Nephron (organoid): ENCODE measurements at regions not wholly inside any gene's neighbourhood (a gene's known extent, or its start where the extent isn't known, plus 50 kb on each side); places are given as distances from the start of the nearest gene placed in this dataset.
"Not testable (repeated sequence)": the region's sequence is repeated elsewhere in the genome, so short reads cannot be mapped to it uniquely, and the experiment has no call there.

ENCODE experiments used
- H3K27ac Mint-ChIP-seq, 3 experiments: 2 replicates each; pipeline ENCODE4 v1.8.0; 2020; ENCODE audit warnings: mixed read lengths in 3 of 3, mild to moderate bottlenecking in 2 of 3, moderate library complexity in 1 of 3
- H3K27me3 Mint-ChIP-seq: 2 replicates; pipeline ENCODE4 v1.8.0; 2021; ENCODE audit warnings: low read depth, mild to moderate bottlenecking, moderate library complexity, mixed read lengths
- H3K36me3 Mint-ChIP-seq: 2 replicates; pipeline ENCODE4 v1.8.0; 2020; ENCODE audit warnings: low read depth, mixed read lengths
- H3K4me1 Mint-ChIP-seq: 2 replicates; pipeline ENCODE4 v1.8.0; 2020; ENCODE audit warnings: mixed read lengths
- H3K4me3 Mint-ChIP-seq, 3 experiments: 2 replicates each; pipeline ENCODE4 v1.8.0; 2020; ENCODE audit warnings: mild to moderate bottlenecking in 3 of 3, mixed read lengths in 3 of 3, moderate library complexity in 2 of 3
- H3K9me3 Mint-ChIP-seq: 2 replicates; pipeline ENCODE4 v1.8.0; 2020; ENCODE audit warnings: mixed read lengths
- TF ChIP-seq, protein P1 (sequence below), 3 experiments: fragments of 200-600 bp; sonication (generic); IDR thresholded peaks; one replicate each; pipeline ENCODE4 v1.5.0; 2021; ENCODE audit warnings: antibody characterized with exemption in 3 of 3; ENCODE audit not compliant: unreplicated experiment in 3 of 3

DNA sequence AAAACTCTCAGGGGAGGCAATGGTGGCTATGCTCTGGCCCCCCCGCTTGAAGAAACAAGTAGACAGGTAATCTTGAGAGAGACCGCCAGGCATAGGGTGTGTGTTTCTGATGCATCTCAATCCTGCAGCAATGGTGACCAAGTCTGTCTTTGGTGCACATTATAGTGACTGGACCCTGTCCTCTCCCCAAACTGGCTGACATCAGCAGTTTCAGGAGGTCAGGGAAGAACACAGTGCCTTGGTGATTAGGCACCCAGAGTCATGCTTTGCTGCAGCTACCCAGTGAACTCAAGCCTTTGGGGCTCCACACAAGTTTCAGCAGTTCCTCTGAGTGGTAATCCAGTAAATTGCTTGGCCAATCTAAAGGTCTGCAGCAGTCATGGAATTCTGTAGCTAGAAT is 318.3 kb downstream of the SPIN4 start:
- H3K27me3 Mint-ChIP-seq, result no peaks in the 10 kb centered on the region
- TF ChIP-seq, protein P1, sequence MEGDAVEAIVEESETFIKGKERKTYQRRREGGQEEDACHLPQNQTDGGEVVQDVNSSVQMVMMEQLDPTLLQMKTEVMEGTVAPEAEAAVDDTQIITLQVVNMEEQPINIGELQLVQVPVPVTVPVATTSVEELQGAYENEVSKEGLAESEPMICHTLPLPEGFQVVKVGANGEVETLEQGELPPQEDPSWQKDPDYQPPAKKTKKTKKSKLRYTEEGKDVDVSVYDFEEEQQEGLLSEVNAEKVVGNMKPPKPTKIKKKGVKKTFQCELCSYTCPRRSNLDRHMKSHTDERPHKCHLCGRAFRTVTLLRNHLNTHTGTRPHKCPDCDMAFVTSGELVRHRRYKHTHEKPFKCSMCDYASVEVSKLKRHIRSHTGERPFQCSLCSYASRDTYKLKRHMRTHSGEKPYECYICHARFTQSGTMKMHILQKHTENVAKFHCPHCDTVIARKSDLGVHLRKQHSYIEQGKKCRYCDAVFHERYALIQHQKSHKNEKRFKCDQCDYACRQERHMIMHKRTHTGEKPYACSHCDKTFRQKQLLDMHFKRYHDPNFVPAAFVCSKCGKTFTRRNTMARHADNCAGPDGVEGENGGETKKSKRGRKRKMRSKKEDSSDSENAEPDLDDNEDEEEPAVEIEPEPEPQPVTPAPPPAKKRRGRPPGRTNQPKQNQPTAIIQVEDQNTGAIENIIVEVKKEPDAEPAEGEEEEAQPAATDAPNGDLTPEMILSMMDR (IDR thresholded peaks at IDR 0.05; ENCODE audit: unreplicated experiment in 3 of 3), result no peak

DNA sequence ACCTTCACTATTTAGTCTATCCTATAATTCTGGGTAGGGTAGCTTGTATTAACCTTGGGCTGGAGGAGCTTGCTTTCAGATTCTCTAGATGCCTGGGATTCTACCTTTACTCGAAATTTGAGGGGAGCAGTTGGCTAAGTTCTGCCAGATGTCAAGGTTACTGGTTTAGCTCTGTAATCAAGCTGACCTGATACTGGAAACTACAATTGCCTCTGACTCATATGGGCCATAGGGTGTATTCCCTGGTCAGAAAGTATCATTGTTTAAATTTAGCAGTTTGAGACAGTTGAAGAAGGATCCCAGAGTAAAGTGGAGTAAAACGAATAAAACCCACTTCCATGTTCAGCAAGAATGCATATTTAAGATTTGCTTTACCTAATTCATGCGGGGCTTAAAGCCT is 337.6 kb downstream of the SPIN4 start:
- TF ChIP-seq, protein P1 (IDR thresholded peaks at IDR 0.05; ENCODE audit: unreplicated experiment in 3 of 3), result no peak
- H3K36me3 Mint-ChIP-seq, result no peaks in the 10 kb centered on the region
- H3K27ac Mint-ChIP-seq, result no peak overlapping the region
- H3K27me3 Mint-ChIP-seq, result no peaks in the 10 kb centered on the region
- no peak overlapping the region for H3K4me3 Mint-ChIP-seq
- H3K9me3 Mint-ChIP-seq, result peaks cover 35% of the 10 kb centered on the region
- H3K4me1 Mint-ChIP-seq, result no peaks in the 10 kb centered on the region

More for the DNA sequence above, 318.3 kb downstream of the SPIN4 start:
- no peak overlapping the region for H3K4me3 Mint-ChIP-seq
- peaks cover 35% of the 10 kb centered on the region for H3K9me3 Mint-ChIP-seq
- H3K27ac Mint-ChIP-seq, result no peak overlapping the region
- H3K4me1 Mint-ChIP-seq, result no peaks in the 10 kb centered on the region
- H3K36me3 Mint-ChIP-seq, result no peaks in the 10 kb centered on the region

DNA sequence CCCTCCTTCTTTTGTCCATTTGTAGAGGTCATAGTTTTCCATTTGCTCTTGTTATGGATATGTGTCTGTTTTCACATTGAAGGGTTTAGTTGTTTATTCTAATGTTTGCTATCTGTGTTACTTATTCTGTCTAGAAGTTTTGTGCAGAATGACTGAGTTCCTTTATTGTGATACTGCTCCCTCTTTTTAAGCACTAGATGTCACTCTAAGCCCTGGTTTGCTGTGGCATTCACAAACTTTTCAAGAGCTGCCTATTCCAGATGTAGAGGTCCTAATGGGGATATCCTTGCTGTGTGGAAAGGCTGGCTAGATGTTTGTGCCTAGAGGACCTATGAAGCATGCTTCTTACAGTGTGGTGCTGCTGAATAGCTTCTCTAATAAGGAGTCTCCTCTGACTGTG is 338.6 kb downstream of the SPIN4 start:
- Mint-ChIP-seq H3K27me3 (no peaks in the 10 kb centered on the region), H3K27ac (no peak overlapping the region), H3K9me3 (peaks cover 35% of the 10 kb centered on the region), H3K4me1 (no peaks in the 10 kb centered on the region), H3K36me3 (no peaks in the 10 kb centered on the region), H3K4me3 (no peak overlapping the region)
- TF ChIP-seq, protein P1 (IDR thresholded peaks at IDR 0.05; ENCODE audit: unreplicated experiment in 3 of 3), result no peak

DNA sequence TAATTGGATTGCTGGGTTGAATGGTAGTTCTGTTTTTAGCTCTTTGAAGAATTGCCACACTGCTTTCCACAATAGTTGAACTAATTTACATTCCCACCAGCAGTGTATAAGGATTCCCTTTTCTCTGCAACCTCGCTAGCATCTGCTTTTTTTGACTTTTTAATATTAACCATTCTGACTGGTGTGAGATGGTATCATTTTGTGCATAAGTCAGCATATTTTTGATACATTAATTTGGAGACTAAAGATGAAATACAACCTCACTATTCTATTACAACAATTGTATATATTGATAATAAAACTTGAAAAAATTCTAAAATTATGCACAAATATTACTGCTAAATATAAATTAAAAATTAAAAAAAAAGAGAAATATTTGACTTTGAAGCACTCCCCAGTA is 350.9 kb downstream of the SPIN4 start:
- peaks cover 38% of the 10 kb centered on the region for H3K9me3 Mint-ChIP-seq
- H3K27ac Mint-ChIP-seq, H3K27me3 Mint-ChIP-seq, H3K36me3 Mint-ChIP-seq, H3K4me3 Mint-ChIP-seq, H3K4me1 Mint-ChIP-seq: not testable (repeated sequence)
